Hematopoietic multipotent progenitor cell treated with erythropoietin and hydrocortisone succinate and interleukin-3 and kit ligand, for 8 days (in vitro differentiated cells): ENCODE measurements at regions not wholly inside any gene's neighbourhood (a gene's known extent, or its start where the extent isn't known, plus 50 kb on each side); places are given as distances from the start of the nearest gene placed in this dataset.
"Not testable (repeated sequence)": the region's sequence is repeated elsewhere in the genome, so short reads cannot be mapped to it uniquely, and the experiment has no call there.

ENCODE experiments used
- DNase-seq: peaks from one replicate; pipeline ENCODE4 v3.0.0-alpha.2; 2015

DNA sequence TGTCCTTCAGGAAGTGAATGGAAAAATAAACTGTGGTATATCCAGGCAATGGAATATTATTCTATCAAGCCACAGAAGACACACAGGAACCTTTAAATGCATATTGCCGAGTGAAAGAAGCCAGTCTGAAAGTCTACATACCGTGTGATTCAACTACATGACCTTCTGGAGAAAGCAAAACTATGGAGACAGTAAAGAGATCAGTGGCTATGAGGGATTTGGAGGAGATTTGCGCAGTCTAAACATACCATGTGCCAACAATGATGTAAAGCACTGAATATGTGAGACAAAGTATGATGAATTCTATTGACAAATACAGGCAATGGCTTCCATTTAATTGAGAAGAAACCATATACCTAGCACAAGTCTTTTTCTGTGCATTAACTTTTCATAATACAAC lies 518.3 kb upstream of the ZNF337 start:
- DNase-seq: no peak

GRCh38 chr20:26209171-26209941 lies 512.7 kb upstream of the ZNF337 start:
- DNase-seq: no peak

DNA sequence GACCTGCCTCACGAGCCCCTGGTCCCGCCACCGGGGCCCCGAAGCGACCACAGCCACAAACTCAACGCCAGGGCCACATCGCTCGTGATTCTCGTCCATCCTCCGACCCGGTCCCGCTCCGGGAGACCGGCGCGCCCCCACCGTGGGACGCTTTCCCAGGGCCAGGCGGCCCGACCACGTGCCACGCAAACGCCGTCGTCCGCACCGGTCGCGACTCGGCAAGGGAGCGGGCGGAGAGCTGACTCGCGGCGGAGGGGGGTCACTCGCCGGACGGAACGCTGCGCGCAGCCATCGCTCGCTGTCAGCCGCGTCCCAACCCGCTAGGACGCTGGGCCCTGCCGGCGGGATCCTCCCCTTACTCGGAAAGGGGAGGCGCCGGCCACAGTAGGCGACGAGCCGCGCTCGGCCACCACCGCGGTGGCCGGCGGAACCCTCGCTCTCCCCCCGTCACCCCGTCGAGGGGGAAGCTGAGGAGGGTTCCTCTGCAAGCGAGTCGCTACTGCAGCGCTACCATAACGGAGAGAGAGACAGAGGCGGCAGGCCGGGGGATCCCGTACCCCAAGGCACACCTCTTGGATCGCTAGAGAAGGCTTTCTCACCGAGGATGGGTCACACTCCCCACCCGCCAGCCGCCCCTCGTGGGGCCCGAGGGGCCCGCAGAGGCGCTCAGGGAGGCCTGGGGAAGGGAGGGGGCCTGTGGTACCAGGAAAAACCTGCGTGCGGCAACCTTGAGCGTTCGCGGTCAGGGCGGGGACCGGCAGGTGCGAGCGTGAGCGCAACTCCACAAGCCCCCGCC lies 511.8 kb upstream of the ZNF337 start:
- no peak for DNase-seq

DNA sequence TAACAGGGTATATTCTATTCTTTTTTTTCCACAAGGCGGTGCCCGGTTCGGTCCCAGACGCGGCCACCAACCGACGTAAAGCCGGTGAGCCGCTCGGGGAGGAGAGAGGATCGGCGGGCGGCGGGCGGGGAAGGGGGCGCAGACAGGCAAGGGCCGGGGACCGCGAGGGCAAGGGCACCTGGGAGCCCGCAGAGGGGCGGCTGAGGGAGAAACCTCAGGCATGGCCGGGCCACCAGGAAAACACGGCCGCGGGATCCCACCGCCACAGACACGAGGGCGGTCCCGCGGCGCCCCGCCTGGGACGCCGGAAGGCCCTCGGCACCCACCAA lies 511.3 kb upstream of the ZNF337 start:
- DNase-seq: not testable (repeated sequence)

DNA sequence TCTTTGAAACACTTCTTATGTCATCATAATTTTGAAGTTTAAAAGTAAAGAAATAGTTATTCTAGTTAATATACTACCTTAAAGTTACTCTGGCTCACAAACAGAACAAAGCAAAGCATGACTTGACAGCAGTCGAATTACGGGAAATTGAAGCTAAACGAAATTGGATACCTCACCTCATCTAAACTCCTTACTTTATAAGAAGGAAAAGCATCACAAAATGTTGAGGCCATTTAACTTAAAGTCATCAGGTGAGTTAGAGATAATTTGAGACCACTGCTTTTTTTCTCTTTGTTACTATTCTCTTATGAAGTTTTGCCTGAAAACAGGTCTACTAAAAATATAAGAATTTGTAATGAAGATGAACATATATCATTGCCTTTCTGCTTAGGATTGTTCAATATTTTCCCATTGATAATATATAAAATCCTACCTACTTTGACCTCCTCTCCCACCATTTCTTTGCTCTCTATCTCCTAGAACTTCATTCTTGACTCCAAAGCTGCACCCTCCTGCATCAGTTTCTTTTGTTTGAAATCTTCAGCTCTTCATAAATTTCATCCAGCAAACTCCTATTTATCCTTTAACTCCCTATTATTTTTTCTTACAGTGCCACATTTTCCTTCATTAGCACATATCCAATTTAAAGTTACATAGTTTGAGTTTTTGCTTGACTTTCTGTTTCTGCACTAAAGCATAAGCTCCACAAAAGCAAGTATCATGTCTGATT lies 510.7 kb upstream of the ZNF337 start:
- no peak for DNase-seq

DNA sequence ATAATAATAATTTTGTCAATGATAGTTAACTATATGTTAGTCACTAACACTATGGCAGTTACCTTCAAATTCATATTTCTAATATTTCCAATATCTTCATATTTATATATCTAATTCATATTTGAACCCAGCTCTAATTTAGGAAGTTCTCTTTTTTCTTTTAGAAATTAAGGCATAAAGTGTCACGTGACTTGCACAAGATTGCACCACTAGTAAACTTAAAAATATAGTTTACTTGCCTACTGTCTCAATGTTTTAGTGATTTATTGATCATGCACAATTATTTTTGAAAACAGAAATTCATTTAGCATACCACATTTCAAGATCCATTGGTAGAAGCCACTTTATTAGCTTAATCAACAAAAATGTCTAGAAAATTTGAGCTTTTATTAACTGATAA lies 508.7 kb upstream of the ZNF337 start:
- no peak for DNase-seq

DNA sequence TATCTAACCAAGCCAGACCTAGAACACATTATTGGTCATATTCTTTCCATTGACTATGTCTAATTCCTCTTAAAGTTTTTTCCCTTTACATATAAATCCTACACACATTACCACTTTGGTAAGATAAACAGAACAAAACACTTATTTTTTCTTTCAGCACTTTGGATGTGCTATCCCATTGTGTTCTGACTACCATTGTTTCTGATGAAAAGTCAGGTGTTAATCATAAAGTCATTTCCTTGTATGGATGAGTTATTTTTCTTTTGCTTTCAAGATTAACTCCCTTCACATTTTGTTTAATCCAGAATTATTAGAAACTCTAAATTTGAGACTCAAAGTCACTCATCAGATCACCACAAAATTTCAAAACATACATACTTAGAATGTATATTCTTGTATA lies 504.4 kb upstream of the ZNF337 start:
- not testable (repeated sequence) for DNase-seq

DNA sequence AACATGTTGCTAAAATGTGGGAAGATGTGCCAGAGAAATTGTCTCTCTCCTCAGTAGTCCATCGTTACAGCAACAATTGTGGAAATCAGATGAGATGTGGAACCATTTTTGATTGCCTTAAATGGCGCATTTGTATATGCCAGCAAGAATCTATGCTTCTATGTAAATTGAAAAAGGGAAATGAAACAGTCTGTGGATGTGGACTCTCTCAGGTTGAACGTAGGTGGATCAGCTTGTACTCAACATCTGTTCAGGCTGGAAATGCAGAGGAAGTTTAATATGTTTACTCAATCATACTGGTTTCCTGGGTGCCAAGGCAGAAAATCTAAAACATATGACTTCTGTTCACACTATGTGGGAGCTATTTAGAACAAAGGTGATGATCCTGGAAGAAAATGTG lies 490.7 kb upstream of the ZNF337 start:
- not testable (repeated sequence) for DNase-seq

DNA sequence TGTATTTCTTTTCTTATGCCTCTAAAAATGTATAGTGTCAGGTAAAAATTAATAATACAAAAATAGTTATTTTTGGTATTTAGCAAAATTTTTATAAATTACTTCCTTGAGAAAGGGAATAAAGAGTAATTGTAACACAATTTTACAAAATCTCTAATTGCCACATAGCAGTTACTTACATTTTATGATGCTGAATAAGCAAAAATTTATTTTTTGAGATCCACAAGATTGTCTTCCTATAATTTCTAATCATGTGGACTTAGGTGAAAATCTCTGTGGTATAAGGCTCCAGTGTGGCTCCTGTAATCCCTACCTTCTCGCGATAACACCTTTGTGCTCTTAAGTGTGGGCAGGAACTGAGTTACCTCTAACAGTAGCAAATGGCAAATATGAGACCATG lies 487.1 kb upstream of the ZNF337 start:
- not testable (repeated sequence) for DNase-seq

GRCh38 chr20:26181364-26181763 lies 484.7 kb upstream of the ZNF337 start:
- DNase-seq: not testable (repeated sequence)

DNA sequence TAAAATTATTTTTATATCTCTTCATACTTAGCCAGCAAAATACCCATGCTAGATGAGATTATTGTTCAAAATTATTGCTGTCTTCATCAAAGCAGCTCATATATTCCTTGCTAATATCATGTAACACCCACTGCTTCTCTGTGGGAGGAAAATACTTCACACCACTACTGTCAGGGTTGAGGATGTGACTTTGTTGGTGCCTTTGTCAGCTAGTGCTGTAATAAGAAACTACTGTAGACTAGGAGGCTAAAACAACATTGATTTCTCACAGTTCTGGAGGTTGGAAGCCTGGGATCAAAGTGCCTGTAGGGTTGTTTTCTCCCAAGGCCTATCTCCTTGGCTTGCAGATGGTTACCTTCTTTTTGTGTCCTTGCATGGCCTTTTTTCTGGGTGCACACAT lies 475.2 kb upstream of the ZNF337 start:
- DNase-seq: not testable (repeated sequence)

DNA sequence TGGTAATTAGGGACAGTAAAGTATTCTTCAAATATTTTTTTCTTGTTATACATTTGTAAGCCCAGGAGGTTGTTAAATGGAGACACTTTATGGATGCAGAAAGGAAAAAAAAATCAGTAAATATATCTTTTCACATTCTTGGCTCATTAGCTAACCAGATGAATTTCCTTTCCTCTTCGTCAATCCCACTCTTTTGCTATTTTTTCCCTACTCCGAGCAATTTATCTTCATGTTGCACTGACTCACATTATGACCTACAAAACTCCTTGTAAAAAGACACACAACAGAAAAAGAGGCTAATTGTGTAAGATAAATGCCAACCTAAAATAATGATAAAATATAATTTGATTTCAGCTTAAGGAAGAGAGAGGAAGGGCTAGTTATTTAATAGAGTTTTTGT lies 472.9 kb upstream of the ZNF337 start:
- no peak for DNase-seq

GRCh38 chr20:26167499-26167898 lies 470.8 kb upstream of the ZNF337 start:
- no peak for DNase-seq

DNA sequence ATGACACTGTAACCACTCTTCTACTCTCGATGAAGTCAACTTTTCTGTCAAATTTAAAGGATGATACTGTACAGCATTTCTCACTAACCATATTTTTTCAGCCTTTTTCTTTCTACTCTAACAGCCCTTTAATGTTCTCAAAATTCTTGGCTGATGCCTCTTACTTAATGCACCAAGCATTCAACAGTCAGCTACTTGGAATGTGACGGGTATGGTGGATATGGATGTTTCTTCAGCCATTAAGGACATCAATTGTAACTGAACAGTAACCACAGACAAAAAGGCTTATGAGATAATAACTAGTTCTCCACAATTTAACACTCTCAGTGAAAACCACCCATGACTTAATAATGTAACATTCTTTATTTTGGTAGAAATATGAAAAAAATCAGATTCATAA lies 467.2 kb upstream of the ZNF337 start:
- no peak for DNase-seq

GRCh38 chr20:26163151-26163550 lies 466.5 kb upstream of the ZNF337 start:
- DNase-seq: not testable (repeated sequence)

DNA sequence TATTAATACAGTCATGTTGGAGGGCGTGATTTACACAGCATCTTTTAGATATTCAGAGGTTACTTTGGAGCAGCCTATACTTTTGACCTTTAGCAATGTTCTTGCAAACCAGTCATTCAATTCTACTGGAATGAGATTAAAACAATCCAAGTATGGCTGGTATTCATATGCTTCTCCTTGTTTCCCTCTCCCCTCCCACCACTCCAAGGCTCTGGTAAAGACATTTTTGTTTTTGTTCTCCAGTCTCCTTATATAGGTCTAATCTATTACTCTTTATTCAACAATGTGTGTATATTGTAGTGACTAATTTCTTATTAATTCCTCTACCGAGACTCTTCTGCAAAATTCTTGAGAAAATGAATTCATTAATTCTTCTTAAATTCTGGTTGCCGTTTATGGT lies 465.1 kb upstream of the ZNF337 start:
- DNase-seq: not testable (repeated sequence)

GRCh38 chr20:26160916-26161315 lies 464.3 kb upstream of the ZNF337 start:
- DNase-seq: not testable (repeated sequence)

- no peak for DNase-seq
These were observed 457.6 kb upstream of the ZNF337 start for GRCh38 chr20:26154224-26154623.

- DNase-seq: no peak
These were observed 438.9 kb upstream of the ZNF337 start for GRCh38 chr20:26135325-26136110.

DNA sequence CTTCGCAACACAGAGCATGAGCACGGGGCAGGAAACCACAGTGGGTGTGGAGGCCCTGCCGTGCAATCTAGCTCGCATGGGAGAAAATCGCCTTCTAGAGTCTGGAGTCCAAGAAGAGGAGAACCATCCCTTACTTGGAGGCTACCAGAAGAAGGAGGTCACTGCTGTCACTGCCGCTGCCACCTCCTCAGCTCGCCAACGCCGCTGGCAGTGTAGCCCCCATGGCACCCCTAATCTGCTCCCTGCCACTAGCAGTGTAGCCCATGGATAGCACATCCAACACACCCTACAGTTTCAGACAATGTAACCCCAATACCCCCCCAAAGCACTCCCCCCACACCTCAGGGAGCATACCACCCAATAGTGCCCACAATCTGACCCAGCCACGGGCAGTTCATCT lies 438.0 kb upstream of the ZNF337 start:
- DNase-seq: no peak

- DNase-seq: not testable (repeated sequence)
These were observed 437.1 kb upstream of the ZNF337 start for GRCh38 chr20:26133794-26134193.

DNA sequence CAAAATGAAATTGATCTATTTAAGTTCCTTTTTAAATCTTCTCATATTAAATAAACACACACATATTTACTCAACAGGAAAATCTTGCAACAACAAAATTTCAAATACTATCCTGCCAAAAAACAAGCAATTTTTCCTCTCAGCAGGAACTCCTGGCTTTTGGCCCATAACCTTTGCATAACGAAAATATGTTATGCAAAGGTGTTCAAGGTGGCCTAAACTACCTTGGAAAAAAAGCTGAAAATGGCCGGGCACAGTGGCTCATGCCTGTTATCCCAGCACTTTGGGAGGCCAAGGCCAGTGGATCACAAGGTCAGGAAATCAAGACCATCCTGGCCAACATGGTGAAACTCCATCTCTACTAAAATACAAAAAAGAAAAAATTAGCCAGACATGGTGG lies 424.3 kb upstream of the ZNF337 start:
- DNase-seq: not testable (repeated sequence)

GRCh38 chr20:26094498-26094897 lies 397.8 kb upstream of the ZNF337 start:
- DNase-seq: not testable (repeated sequence)
